ENCODE measurements at regions not wholly inside any gene's neighbourhood (a gene's known extent, or its start where the extent isn't known, plus 50 kb on each side); places are given as distances from the start of the nearest gene placed in this dataset.

DNA sequence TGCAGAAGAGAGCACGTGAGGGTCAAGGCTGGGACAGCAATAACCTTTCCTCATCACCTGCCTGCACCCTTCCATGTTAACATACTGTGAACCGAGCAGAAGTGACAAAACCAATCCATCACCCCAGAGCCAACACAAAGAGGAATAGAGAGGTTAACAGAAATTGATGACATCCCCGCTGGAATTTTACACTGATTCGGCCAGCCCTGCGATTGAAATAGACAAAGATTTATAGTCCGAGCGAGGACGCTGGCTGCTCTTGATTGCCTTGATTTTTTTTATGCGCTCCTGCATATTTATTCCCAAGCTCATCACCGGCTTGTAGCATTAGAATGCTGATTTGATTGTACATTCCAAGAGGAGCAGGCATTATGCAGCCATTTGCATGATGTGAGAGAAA, 729.7 kb downstream of the BCL11B start:
- DNase-seq, result no peak

- DNase-seq, result peak in 1 of 4 experiments; percentile 8
Observed at GRCh38 chr14:98543074-98543473, 728.9 kb downstream of the BCL11B start.

DNA sequence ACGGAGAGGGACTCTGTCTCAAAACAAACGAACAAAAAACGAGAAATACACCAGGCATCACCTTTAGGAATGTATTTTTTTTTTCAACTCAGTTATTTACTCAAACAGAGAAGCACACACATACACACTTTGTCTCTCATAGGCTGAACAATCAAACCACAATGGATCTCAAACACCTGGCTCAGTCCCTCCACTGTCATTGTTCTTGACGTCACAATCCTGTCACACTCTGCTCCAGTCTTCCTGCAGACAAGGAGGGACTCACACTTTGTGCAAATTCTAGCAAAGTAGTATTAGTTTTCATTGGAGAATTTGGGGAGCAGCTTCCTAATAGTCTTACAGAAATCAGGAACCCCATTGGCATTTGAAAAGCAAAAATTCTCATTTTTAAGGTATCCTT, 727.8 kb downstream of the BCL11B start:
- no peak for DNase-seq

DNA sequence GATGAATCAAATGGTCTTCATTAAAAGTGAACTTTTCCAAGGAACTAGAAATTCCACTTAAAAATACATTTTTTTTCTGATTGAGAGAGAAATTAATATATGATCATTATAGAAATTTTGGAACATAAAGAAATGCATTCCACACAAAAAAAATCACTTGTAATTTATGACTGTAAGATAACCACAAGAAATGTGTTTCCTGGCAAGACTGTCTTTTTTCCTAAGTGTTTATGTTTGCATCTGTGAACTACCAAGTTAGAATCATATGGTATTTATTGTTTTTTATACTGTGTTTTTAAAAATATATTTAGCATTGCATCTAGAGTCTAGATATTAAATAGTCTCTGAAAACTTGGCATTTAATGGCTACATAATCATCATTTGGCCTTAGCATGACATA, 726.8 kb downstream of the BCL11B start:
- DNase-seq, result no peak

- peak; percentile 26 to 53 (median 42) for DNase-seq
Observed at GRCh38 chr14:98548071-98548686, 723.8 kb downstream of the BCL11B start.

DNA sequence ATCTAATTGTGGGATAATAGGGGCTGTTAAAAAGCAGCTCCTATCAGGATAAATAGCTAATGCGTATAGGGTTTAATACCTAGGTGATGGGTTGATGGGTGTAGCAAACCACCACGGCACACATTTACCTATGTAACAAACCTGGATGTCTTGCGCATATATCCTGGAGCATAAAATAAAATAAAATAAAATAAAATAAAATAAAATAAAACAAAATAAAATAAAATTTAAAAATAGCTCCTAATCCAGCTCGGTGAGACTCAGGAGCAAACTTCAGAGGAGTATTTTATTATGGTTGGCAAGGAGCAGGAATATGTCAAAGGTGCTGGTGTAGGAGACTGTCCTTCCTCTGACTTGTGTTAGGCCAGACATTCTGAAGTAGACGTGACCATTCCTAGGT, 721.0 kb downstream of the BCL11B start:
- no peak for DNase-seq

- no peak for DNase-seq
Observed at GRCh38 chr14:98555440-98555839, 716.6 kb downstream of the BCL11B start.

- DNase-seq, result no peak
Observed at GRCh38 chr14:98564006-98564405, 708.0 kb downstream of the BCL11B start.

- no peak for DNase-seq
Observed at GRCh38 chr14:98564541-98564940, 707.5 kb downstream of the BCL11B start.

- DNase-seq, result no peak
Observed at GRCh38 chr14:98571104-98571503, 700.9 kb downstream of the BCL11B start.

GRCh38 chr14:98573082-98573481, 698.9 kb downstream of the BCL11B start:
- DNase-seq, result no peak

- DNase-seq, result no peak
Observed at GRCh38 chr14:98576463-98576862, 695.5 kb downstream of the BCL11B start.

DNA sequence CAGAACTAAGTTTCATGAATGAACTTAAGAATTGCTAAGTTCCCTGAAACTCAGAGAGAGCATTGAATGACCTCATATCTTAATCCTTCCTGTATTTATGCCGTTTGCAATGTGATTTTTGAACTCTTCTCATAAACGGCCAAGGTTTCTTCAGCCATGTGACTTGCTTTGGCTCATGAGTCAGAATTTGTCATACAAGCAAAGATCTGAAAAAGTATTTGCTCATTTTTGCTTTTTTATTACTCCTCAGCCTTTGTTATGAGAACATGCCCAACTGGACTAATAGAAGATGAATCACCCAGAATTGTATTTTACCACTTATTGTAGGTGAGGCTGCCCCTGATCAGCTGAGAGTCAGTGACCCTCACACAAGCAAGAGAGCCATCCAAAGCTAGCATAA, 693.8 kb downstream of the BCL11B start:
- peak in 3 of 4 experiments; percentile 8 to 57 (median 32) for DNase-seq

DNA sequence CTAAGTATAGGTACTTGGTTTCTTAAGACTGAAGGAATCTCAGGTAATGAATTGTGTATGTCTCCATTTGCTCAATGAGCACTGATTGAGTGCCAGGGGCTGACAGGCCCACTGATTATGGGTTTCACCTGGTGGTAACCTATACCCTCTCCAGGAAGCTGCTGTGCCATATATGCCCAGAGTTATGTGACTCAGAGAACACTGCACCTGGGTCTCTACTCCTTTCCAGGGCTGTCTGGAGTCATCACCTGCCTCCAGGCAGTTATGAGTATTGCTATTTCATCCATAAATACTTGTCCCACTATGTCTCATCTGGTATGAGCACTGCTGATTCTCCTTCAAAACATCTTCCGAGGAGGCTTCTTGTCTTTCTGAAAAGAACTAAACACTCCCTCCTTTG, 692.9 kb downstream of the BCL11B start:
- no peak for DNase-seq

- peak in 1 of 4 experiments; percentile 7 for DNase-seq
Observed at GRCh38 chr14:98580131-98580678, 691.8 kb downstream of the BCL11B start.

DNA sequence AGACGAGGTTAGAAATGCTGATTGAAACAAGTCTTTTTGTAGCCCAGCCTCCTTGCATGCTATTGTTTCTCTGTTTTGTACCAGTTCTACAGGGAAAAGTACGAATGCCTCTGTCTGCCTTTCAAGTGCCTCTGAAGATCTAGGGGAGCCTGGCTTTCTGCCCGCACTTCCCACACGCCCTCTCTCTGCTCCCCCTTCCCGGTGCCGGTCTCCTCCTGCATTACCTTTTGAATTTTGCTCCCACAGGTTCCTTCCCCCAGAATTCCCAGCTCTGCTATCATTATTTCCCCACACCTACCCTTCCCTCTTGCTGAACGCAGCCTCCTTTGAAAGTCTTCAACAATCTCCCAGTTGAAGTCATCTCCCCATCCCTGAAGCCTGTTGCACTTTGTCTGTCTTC, 689.7 kb downstream of the BCL11B start:
- no peak for DNase-seq

DNA sequence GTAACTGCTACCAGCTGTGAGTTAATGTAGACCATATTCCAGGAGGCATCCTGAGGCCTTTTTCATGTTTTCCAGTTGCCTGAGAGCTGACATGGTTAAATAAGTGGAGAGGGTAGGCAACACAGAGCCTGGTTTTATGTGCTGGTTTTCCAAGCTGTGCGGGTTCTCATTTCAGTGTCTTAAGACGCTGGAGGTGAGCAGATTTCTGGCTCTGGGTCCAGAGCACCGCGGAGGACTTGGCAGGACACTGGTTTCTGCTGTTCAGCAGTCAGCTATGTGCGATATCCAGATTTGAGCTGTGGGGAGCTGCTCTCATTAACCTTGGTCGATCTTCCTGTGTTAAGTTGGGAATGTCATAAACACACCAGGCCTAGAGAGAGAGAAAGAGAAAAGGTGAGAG, 680.8 kb downstream of the BCL11B start:
- no peak for DNase-seq

DNA sequence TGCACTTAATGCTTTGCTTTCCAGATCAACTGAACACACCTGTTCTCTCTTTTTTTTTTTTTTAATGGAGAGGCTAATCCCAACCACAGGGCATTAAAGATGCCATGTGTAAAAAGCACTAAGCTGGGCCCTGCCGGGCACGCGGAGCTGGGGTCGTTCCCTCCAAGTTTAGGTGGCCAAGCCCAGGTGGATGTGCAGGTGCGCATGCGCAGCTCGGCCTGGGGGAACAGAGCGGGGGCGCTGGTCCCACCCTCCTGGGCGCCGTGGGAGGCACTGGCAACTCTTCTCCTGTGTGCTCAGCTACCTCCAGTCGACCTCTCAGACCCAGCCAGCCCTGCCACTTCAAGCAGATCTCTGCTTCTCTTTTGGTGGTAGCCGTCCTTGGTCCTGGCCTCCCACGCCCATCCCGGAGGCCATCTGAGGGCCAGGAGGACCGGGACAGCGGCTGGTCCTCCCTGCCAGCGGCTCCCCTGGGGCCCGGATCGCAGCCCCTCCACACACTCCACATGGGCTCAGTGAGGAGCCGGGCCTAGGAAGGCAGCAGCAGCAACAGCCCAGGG, 679.3 kb downstream of the BCL11B start:
- DNase-seq, result no peak

DNA sequence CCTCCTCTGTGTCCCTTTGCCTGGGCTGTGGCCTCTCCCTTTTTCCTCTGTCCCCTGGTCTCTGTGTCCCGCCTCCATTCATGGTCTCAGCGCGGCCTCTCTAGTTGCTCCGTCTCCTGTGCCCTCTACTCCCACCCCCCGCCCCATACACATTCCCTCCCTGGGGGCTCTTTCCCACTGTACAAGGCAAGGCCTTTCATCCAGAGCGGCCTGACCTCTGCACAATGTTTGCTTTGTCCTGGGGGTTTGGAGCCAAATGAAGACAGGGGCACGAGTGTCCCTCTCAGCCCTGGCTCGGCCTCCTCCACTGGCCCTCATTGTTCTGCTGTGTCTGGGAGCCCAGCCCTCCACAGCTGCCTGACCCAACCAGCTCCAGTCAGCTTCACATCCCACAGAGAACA, 678.6 kb downstream of the BCL11B start:
- no peak for DNase-seq

DNA sequence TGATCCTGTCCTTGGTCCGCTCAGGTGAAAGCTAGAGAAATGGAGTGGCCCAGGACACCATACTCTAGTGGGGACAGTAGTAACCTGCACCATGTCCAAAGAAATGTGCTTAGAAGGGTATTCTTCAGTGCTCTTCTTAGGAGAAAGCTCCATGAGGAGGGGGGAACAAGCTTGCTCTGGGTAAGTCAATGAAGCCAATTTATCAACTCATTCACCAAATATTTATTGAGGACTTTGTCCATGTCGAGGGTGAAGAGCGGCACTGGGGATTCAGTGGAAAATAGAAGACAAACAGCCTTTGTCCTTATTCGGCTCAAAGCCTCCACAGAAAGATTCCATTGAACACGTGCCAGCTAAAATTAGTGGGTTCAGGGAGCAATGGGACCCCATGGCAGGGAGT, 677.8 kb downstream of the BCL11B start:
- no peak for DNase-seq

DNA sequence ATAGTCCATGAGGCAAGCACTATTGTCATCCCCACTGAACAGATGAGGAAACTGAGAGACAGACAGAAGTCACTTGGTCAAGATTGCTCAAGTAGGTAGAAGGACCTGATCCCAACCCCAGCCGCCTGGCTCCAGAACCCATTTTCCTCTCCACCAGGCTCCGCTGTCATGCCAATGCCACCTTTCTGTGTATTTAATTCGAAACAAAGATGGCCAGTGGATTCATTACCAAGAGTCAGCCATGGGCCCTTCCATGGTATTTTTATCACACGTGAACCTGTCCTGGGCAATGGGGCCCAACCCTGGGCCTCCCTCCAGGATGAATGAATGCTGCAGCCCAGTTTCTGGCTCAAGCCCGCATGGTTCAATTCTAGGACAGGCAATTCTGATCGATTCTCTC, 673.4 kb downstream of the BCL11B start:
- DNase-seq, result no peak

- DNase-seq, result no peak
Observed at GRCh38 chr14:98599082-98599481, 672.9 kb downstream of the BCL11B start.

DNA sequence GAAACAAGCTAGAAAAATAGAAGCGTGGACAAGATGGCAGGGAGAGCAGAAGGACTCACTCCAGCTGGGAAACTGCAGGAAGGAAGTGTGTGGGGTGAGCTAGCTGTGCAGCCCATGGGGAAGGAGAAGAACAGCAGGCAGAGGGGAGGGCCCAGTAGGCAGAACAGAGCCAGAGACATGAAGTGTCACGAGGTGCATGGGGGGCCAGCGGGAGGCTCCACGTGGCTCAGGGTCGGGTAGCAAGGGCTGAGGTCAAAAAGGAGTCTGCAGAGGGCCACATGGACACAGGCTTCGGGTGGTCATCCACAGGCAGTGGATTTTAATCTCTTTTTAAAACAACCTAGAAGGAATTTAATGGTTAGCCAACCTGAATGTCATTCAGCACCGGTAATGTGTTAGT, 669.0 kb downstream of the BCL11B start:
- DNase-seq, result no peak

DNA sequence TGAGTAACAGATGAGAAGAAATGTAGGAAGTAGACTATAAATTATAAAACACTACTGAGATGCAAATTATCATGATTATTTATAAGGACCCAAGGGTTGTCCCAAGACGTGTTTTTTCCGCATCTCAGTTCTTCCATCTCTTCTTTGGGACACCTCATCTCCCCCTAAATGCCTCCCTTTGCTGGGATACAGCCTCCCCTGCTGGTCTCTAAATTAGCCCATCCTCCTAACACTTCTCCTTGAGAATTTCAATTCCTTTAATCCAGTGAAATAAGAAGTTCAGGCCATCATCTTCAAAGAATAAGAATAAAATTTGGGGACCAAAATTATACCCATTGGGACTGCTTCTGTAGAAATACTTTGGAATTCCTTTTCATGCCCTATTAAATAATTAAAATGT, 667.0 kb downstream of the BCL11B start:
- no peak for DNase-seq
